ENCODE measurements at regions not wholly inside any gene's neighbourhood (a gene's known extent, or its start where the extent isn't known, plus 50 kb on each side); places are given as distances from the start of the nearest gene placed in this dataset.
A peak's percentile ranks its signal among the peaks of the same experiment; 100 is the strongest.

DNA sequence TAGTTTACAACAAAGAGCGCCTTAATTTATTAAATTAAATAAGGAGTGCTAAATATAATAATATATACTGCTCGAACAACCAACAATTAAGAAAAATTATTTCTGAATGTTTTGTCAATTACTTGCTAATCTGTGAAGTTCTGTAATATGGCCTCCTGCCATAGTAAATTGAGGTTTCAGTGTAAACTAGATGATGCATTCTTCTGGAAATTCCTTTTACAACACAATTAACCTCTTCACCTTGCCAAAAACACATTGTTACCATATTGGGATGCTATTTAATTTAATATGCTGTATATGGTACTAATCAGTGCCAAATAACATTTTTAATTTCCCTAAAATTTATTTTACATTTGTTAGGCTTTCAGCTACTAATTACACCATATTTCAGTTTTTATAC is 808.4 kb upstream of the CITED2 start:
- Histone ChIP-seq H3K4me1 (replicated peaks; ENCODE audit: insufficient read depth) (no peaks in the 10 kb centered on the region), H3K36me3 (ENCODE audit: low read depth) (no peaks in the 10 kb centered on the region), H4K20me1 (ENCODE audit: insufficient read depth) (no peaks in the 10 kb centered on the region), H2AFZ (no peak overlapping the region), H3K9me2 (ENCODE audit: insufficient read depth) (no peaks in the 10 kb centered on the region), H3K4me2 (no peak overlapping the region), H3K9me3 (ENCODE audit: insufficient read depth, low read depth) (0 out of 2 replicates have a peak, but pooled peaks cover 4% of the 10 kb centered on the region), H3K27me3 (ENCODE audit: insufficient read depth, low read depth) (no peaks in the 10 kb centered on the region), H3K4me3 (no peak overlapping the region), H3K27ac (no peak overlapping the region), H3F3A (ENCODE audit: insufficient read depth, low read depth) (no peaks in the 10 kb centered on the region; the same call in 1 of the 2 replicates), H3K79me2 (ENCODE audit: low read depth) (no peaks in the 10 kb centered on the region)
- ChIA-PET CTCF (no interaction called here), POLR2A (ENCODE audit: unreplicated experiment) (no interaction called here)
- intact Hi-C loops (cut with micrococcal nuclease; ENCODE audit: unreplicated experiment), result no loop called here
- no TSS peak for BruUV-seq (replicated peaks)
- TF ChIP-seq, protein P1, sequence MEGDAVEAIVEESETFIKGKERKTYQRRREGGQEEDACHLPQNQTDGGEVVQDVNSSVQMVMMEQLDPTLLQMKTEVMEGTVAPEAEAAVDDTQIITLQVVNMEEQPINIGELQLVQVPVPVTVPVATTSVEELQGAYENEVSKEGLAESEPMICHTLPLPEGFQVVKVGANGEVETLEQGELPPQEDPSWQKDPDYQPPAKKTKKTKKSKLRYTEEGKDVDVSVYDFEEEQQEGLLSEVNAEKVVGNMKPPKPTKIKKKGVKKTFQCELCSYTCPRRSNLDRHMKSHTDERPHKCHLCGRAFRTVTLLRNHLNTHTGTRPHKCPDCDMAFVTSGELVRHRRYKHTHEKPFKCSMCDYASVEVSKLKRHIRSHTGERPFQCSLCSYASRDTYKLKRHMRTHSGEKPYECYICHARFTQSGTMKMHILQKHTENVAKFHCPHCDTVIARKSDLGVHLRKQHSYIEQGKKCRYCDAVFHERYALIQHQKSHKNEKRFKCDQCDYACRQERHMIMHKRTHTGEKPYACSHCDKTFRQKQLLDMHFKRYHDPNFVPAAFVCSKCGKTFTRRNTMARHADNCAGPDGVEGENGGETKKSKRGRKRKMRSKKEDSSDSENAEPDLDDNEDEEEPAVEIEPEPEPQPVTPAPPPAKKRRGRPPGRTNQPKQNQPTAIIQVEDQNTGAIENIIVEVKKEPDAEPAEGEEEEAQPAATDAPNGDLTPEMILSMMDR (conservative IDR thresholded peaks at IDR 0.05), result no peak
- TF ChIP-seq EZH2 (IDR thresholded peaks at IDR 0.05; ENCODE audit: low read depth), result no peak
- DNase-seq, result no peak

DNA sequence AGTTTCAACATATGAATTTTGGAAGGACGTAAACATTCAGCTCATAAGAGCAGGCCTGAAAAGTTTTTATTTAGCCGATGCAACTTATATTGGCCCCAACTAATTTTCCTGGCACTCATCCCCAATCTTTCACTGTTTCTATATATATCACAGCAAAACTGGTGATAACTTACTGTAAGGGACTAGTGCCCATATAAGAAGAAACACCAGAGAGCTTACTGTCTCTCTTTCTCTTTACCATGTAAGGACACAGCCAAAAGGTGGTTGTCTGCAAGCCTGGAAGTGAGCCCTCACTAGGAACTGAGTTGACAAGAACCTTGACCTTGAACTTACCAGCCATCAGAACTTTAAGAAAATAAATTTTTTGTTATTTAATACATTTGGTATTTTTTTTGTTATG is 807.4 kb upstream of the CITED2 start:
- Histone ChIP-seq H3K36me3 (ENCODE audit: low read depth) (no peaks in the 10 kb centered on the region), H3K27ac (no peak overlapping the region), H3K9me3 (ENCODE audit: insufficient read depth, low read depth) (0 out of 2 replicates have a peak, but pooled peaks cover 3% of the 10 kb centered on the region), H3K4me1 (replicated peaks; ENCODE audit: insufficient read depth) (no peaks in the 10 kb centered on the region), H2AFZ (no peak overlapping the region), H3K4me3 (no peak overlapping the region), H3F3A (ENCODE audit: insufficient read depth, low read depth) (no peaks in the 10 kb centered on the region; the same call in 1 of the 2 replicates), H3K9me2 (ENCODE audit: insufficient read depth) (no peaks in the 10 kb centered on the region), H4K20me1 (ENCODE audit: insufficient read depth) (no peaks in the 10 kb centered on the region), H3K27me3 (ENCODE audit: insufficient read depth, low read depth) (no peaks in the 10 kb centered on the region), H3K4me2 (no peak overlapping the region), H3K79me2 (ENCODE audit: low read depth) (no peaks in the 10 kb centered on the region)
- ChIA-PET POLR2A (ENCODE audit: unreplicated experiment) (no interaction called here), CTCF (no interaction called here)
- BruUV-seq (replicated peaks), result no TSS peak
- intact Hi-C loops (cut with micrococcal nuclease; ENCODE audit: unreplicated experiment), result no loop called here
- DNase-seq, result peak in 1 of 2 experiments; percentile 21
- TF ChIP-seq, protein P1 (conservative IDR thresholded peaks at IDR 0.05), result no peak
- no peak for TF ChIP-seq EZH2 (IDR thresholded peaks at IDR 0.05; ENCODE audit: low read depth)

DNA sequence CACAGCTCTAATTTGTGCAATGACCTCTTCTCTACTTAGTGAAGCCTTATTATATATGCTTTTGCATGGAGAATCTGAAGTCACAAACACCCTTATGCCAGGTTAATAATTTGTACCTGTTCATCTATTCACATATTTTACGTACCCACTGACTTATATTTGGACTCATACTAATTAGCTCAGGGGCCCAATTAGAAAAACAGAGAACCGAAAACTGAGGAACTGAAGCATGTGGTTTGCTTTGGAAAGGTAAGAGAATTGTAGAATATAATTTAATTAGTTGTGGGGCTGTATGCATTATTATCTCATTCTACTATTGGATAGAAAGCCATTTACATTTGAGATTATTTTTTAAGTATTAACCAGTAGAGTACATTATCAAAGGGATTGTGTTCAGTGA is 805.9 kb upstream of the CITED2 start:
- no peak for TF ChIP-seq EZH2 (IDR thresholded peaks at IDR 0.05; ENCODE audit: low read depth)
- TF ChIP-seq, protein P1 (conservative IDR thresholded peaks at IDR 0.05), result no peak
- ChIA-PET POLR2A (ENCODE audit: unreplicated experiment) (no interaction called here), CTCF (no interaction called here)
- H3K4me3 ChIP-seq, result no peak overlapping the region
- intact Hi-C loops (cut with micrococcal nuclease; ENCODE audit: unreplicated experiment), result no loop called here
- BruUV-seq (replicated peaks), result no TSS peak
- no peaks in the 10 kb centered on the region for H3K9me2 ChIP-seq (ENCODE audit: insufficient read depth)
- H3F3A ChIP-seq (ENCODE audit: insufficient read depth, low read depth), result no peaks in the 10 kb centered on the region; the same call in none of the 2 replicates
- H3K36me3 ChIP-seq (ENCODE audit: low read depth), result no peaks in the 10 kb centered on the region
- H3K27ac ChIP-seq, result no peak overlapping the region
- H4K20me1 ChIP-seq (ENCODE audit: insufficient read depth), result no peaks in the 10 kb centered on the region
- no peaks in the 10 kb centered on the region for H3K27me3 ChIP-seq (ENCODE audit: insufficient read depth, low read depth)
- peak in 1 of 2 experiments; percentile 33 for DNase-seq
- no peaks in the 10 kb centered on the region for H3K4me1 ChIP-seq (replicated peaks; ENCODE audit: insufficient read depth)
- H2AFZ ChIP-seq, result no peak overlapping the region
- no peak overlapping the region for H3K4me2 ChIP-seq
- H3K79me2 ChIP-seq (ENCODE audit: low read depth), result no peaks in the 10 kb centered on the region
- H3K9me3 ChIP-seq (ENCODE audit: insufficient read depth, low read depth), result no peaks in the 10 kb centered on the region

Data from PC-9 (cell line).